ENCODE measurements at regions not wholly inside any gene's neighbourhood (a gene's known extent, or its start where the extent isn't known, plus 50 kb on each side); places are given as distances from the start of the nearest gene placed in this dataset.
"Not testable (repeated sequence)": the region's sequence is repeated elsewhere in the genome, so short reads cannot be mapped to it uniquely, and the experiment has no call there.

DNA sequence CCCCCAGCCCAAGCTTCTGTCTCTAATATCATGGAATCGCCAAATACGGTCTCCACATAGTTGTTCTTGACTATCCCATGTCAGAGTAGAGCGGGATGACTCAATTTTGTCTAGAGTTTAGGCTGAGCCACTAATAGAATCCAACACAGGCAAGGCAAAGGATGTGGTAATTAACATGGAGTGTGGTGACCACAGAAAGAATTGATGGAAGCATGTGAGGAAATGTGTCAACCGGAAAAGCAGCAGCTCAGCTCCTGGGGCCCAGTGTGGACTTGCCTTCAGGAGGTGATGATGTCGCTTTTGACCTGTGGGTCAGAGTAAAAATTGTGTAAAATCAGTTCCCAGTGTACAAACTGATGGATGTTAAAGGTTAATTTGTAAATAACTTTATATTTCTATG lies 139.3 kb upstream of the KLF6 start:
- DNase-seq (ENCODE audit: low read depth) = peak; percentile 97
- no peak overlapping the region for H3K4me3 ChIP-seq (ENCODE audit: low read length)
- TF ChIP-seq, protein P1, sequence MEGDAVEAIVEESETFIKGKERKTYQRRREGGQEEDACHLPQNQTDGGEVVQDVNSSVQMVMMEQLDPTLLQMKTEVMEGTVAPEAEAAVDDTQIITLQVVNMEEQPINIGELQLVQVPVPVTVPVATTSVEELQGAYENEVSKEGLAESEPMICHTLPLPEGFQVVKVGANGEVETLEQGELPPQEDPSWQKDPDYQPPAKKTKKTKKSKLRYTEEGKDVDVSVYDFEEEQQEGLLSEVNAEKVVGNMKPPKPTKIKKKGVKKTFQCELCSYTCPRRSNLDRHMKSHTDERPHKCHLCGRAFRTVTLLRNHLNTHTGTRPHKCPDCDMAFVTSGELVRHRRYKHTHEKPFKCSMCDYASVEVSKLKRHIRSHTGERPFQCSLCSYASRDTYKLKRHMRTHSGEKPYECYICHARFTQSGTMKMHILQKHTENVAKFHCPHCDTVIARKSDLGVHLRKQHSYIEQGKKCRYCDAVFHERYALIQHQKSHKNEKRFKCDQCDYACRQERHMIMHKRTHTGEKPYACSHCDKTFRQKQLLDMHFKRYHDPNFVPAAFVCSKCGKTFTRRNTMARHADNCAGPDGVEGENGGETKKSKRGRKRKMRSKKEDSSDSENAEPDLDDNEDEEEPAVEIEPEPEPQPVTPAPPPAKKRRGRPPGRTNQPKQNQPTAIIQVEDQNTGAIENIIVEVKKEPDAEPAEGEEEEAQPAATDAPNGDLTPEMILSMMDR (IDR thresholded peaks at IDR 0.05; ENCODE audit: insufficient read depth, low read depth, low read length, missing control alignments) = no peak

DNA sequence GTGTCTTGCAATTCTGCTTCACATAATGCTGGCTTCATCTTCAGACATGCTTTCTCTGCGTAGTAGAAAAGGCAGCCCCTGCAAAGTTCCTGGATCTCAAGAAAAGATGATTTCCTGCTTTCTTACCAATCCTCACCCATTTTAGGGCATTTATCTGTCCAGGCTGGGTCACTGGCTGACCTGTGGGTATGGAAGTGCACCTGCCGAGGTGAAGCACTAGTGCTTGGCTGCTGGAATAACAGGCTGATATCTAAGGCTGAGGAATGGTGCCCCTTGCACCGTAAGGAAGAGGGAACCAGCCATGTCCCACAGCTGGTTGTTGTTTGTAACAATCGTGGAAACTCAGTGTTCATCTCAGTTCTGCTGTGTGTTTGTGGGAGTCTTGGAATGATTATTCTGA lies 138.0 kb upstream of the KLF6 start:
- TF ChIP-seq, protein P1 (IDR thresholded peaks at IDR 0.05; ENCODE audit: insufficient read depth, low read depth, low read length, missing control alignments) = no peak
- no peak for DNase-seq (ENCODE audit: low read depth)
- no peak overlapping the region for H3K4me3 ChIP-seq (ENCODE audit: low read length)

DNA sequence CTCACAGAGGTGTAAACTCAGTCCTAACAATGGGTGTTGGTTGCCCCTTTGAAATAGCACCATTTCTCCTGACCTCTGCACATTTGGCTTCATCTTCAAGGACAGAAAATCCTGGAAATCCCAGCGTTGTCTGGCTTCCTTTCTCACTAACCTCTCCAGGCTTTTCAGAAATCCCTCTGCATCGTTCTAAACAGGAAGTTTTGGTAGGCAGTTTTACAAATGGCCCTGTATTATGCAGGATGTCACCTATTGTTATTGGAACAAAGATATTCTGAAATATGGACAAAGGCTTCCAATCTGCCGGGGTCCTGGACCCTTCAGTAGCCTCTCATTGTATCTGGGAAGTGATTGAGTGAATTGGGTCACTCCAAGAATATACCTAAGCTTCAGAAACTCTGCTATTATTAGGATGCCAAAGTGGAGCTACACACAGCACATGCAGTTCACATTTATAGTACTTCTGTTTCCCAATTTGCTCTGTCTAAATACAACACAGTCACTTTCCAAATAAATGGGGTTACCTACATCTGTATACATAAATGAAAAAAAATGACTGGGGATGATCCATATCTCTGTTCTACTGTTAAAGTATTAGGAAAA lies 134.8 kb upstream of the KLF6 start:
- DNase-seq (ENCODE audit: low read depth) = no peak
- no peak overlapping the region for H3K4me3 ChIP-seq (ENCODE audit: low read length)
- TF ChIP-seq, protein P1 (IDR thresholded peaks at IDR 0.05; ENCODE audit: insufficient read depth, low read depth, low read length, missing control alignments) = no peak

DNA sequence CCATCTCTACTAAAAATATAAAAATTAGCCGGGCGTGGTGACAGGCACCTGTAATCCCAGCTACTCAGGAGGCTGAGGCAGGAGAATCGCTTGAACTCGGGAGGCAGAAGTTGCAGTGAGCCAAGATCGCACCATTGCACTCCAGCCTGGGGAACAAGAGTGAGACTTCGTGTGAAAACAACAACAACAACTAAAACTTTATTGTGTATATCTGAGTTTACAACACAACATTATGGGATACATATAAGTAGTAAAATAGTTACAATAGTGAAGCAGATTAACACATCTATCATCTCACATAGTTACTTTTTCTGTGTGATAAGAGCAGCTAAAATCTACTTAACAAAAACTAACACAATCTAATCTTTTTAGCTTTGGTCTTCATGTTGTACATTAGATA lies 132.4 kb upstream of the KLF6 start:
- H3K4me3 ChIP-seq (ENCODE audit: low read length); DNase-seq (ENCODE audit: low read depth): not testable (repeated sequence)

DNA sequence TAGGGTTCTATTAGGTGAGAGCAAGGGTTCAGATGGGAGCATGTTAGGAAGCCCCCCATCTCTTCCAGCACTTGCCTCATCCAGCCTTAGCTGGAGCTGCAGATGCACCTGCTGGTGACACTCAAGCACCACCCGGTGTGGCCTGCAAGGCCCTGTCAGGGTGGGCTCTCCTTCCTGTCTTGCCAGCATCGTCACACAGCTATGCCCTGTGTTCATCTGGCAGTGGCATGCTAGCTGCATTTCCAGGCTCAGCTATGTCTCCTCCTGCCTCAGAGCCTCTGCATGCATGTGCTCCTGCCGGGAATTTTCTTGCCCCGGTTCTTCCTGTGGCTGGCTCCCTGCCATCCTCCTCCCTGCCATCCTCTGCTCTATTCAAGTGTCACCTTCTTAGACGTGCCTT lies 129.7 kb upstream of the KLF6 start:
- H3K4me3 ChIP-seq (ENCODE audit: low read length) = no peak overlapping the region
- TF ChIP-seq, protein P1 (IDR thresholded peaks at IDR 0.05; ENCODE audit: insufficient read depth, low read depth, low read length, missing control alignments) = no peak
- DNase-seq (ENCODE audit: low read depth) = no peak

DNA sequence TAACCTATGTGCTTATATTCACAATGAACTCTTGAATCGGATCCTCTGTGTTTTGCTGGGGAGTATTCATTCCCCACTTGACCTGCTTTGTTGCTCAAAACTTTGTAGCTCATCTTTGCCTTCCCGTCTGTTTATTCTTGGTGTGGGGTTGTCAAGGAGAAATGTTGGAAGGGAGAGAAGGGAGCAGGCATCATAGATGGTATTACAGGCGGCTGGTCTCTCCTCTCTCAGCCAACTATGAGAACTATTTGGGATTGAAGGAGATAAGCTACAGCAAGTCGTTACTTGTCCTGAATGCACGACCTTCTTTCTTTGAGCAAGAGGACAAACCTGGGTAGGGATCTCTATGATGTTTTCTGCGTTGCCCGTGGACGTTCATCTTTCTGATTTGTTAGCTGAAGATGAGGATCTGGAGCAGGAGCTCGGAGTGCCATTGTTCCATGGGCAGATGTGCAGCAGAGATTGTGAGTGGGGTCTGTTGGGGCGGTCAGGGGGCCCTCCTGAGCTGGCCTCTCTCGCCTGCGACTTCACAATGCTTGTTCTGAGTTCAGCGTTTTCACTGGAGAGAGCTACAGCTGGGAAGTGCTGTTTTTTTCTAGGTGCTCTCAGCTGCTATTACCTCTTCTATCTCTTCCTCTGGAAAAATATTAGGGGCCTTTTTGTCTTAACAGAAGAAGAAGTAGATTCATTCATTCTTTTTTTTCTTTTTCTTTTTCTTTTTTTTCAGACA lies 126.9 kb upstream of the KLF6 start:
- peak; percentile 72 for DNase-seq (ENCODE audit: low read depth)
- H3K4me3 ChIP-seq (ENCODE audit: low read length) = no peak overlapping the region
- TF ChIP-seq, protein P1 (IDR thresholded peaks at IDR 0.05; ENCODE audit: insufficient read depth, low read depth, low read length, missing control alignments) = no peak

DNA sequence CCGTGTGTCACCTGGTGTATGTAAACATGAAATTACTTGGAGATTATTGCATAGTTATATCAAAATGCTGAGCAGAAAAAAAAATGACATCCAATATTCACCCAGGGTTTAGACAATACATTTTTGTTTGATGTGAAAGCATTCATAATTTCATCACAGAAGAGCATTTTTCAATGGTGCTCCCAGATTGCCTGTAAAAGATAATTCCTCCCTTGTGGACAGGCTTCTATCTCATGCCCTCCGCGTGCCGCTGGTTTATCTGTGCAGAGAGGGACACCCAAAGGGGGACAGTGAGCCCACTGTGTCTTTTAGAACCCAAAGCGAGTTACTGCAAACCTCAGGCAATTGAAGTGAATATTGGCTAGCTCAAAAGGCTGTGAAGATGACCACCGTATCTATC lies 126.2 kb upstream of the KLF6 start:
- no peak overlapping the region for H3K4me3 ChIP-seq (ENCODE audit: low read length)
- TF ChIP-seq, protein P1 (IDR thresholded peaks at IDR 0.05; ENCODE audit: insufficient read depth, low read depth, low read length, missing control alignments) = no peak
- DNase-seq (ENCODE audit: low read depth) = no peak
